Fibroblast of lung (primary cell): ENCODE measurements at regions not wholly inside any gene's neighbourhood (a gene's known extent, or its start where the extent isn't known, plus 50 kb on each side); places are given as distances from the start of the nearest gene placed in this dataset.

Source experiments
- CTCF ChIP-seq, 2 donors: IDR thresholded peaks in 1 of 2; conservative IDR thresholded peaks in 1 of 2; 1 replicate in 1 of 2; 2 replicates in 1 of 2; pipeline ENCODE4 v1.5.1; 2011 to 2012; ENCODE audit warnings: low read length in 2 of 2, control low read depth in 1 of 2, inconsistent platforms in 1 of 2, low read depth in 1 of 2, mild to moderate bottlenecking in 1 of 2
- EZH2 ChIP-seq: IDR thresholded peaks from 2 replicates; pipeline ENCODE4 v1.5.1; 2012; ENCODE audit warnings: low read length, control low read depth, mild to moderate bottlenecking; ENCODE audit errors: missing control alignments

- TF ChIP-seq CTCF (conservative IDR thresholded peaks at IDR 0.05 in 1 of 2, IDR thresholded peaks at IDR 0.05 in 1 of 2; ENCODE audit: low read depth in 1 of 2, low read length in 2 of 2) (no peak), EZH2 (no peak)
Measured at GRCh38 chr16:62989480-62989879, 953.2 kb upstream of the CDH8 start.
